Lower leg skin (tissue), 3 donors: ENCODE measurements at regions not wholly inside any gene's neighbourhood (a gene's known extent, or its start where the extent isn't known, plus 50 kb on each side); places are given as distances from the start of the nearest gene placed in this dataset.

ENCODE experiments used
- CTCF ChIP-seq, 3 donors: fragments of 450-650 bp; IDR thresholded peaks; one replicate each; pipeline ENCODE4 v1.5.1; 2016; ENCODE audit warnings: antibody characterized with exemption in 3 of 3, mild to moderate bottlenecking in 3 of 3, moderate library complexity in 2 of 3
- POLR2A ChIP-seq, 2 donors: fragments of 450-650 bp; IDR thresholded peaks; one replicate each; pipeline ENCODE4 v1.6.1; 2016 to 2017; ENCODE audit warnings: antibody characterized with exemption in 2 of 2, mild to moderate bottlenecking in 1 of 2, moderate library complexity in 1 of 2

- no peak for TF ChIP-seq CTCF (IDR thresholded peaks at IDR 0.05)
- no peak for TF ChIP-seq POLR2A (IDR thresholded peaks at IDR 0.05)
These were observed 158.2 kb downstream of the SPRY1 start for GRCh38 chr4:123554801-123555232.
